ENCODE measurements at regions not wholly inside any gene's neighbourhood (a gene's known extent, or its start where the extent isn't known, plus 50 kb on each side); places are given as distances from the start of the nearest gene placed in this dataset.

DNA sequence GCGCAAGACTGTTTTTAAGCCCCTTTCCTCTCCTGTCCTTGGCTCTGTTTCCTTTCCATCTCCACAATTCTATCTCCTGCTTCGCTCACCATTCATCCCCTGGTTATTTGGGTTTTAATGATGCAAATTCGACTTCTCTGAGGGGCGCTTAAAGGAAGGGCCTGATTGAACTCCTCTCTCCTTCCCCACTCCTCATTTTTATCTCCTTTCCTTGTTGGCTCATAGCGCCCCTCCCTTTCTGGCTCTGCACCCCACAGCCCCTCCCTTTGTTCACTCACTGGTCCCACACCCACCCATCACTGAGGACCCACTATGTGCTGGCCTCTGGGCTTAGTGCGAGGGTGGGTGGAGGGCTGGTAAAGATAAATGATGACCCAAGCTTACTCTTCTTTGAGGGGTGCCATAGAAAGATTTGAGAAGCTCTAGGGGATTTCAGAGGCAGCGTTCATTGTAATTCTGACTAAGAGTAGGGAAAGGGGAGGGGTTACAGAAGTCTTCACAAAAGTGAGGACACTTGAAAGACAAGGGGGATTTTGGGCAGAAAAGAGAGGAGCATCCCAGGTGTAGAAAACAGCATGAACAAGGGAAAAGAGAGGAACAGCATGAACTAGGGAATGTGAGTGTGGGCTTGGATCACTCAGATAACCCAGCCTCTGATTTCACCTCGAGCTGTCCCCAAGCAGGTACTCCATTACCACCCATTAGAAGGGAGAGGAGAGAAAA is 507.8 kb downstream of the CD83 start:
- no peak for TF ChIP-seq ZNF596 (tag by site-specific recombination; IDR thresholded peaks at IDR 0.05)
- TF ChIP-seq ZNF639 (tag by site-specific recombination; IDR thresholded peaks at IDR 0.05), result no peak
- no peak for TF ChIP-seq ZNF645 (tag by site-specific recombination; IDR thresholded peaks at IDR 0.05)
- no peak for TF ChIP-seq ZNF433 (tag by site-specific recombination; IDR thresholded peaks at IDR 0.05; ENCODE audit: low read depth)
- no peak for TF ChIP-seq ZIC2 (tag by site-specific recombination; IDR thresholded peaks at IDR 0.05)
- no peak for TF ChIP-seq ZNF404 (tag by site-specific recombination; IDR thresholded peaks at IDR 0.05)
- no peak for TF ChIP-seq ZNF529 (tag by site-specific recombination; IDR thresholded peaks at IDR 0.05; ENCODE audit: insufficient replicate concordance)
- no peak for TF ChIP-seq ELK4 (IDR thresholded peaks at IDR 0.05; ENCODE audit: borderline replicate concordance, low read depth, low read length)
- TF ChIP-seq ZNF335 (tag by site-specific recombination; conservative IDR thresholded peaks at IDR 0.05), result no peak
- TF ChIP-seq PRDM2 (tag by site-specific recombination; IDR thresholded peaks at IDR 0.05; ENCODE audit: borderline replicate concordance), result no peak
- TF ChIP-seq ZNF510 (tag by site-specific recombination; IDR thresholded peaks at IDR 0.05; ENCODE audit: insufficient replicate concordance), result no peak
- TF ChIP-seq IKZF3 (tag by site-specific recombination; IDR thresholded peaks at IDR 0.05), result no peak
- no peak for TF ChIP-seq ZNF558 (tag by site-specific recombination; IDR thresholded peaks at IDR 0.05)
- TF ChIP-seq ZNF274 (IDR thresholded peaks at IDR 0.05; ENCODE audit: low read length), result no peak
- TF ChIP-seq ZNF274 (tag by site-specific recombination; IDR thresholded peaks at IDR 0.05; ENCODE audit: borderline replicate concordance), result no peak
- TF ChIP-seq ZNF530 (tag by site-specific recombination; IDR thresholded peaks at IDR 0.05; ENCODE audit: low read depth), result no peak
- TF ChIP-seq ZNF114 (tag by site-specific recombination; IDR thresholded peaks at IDR 0.05), result no peak
- TF ChIP-seq, protein P1, sequence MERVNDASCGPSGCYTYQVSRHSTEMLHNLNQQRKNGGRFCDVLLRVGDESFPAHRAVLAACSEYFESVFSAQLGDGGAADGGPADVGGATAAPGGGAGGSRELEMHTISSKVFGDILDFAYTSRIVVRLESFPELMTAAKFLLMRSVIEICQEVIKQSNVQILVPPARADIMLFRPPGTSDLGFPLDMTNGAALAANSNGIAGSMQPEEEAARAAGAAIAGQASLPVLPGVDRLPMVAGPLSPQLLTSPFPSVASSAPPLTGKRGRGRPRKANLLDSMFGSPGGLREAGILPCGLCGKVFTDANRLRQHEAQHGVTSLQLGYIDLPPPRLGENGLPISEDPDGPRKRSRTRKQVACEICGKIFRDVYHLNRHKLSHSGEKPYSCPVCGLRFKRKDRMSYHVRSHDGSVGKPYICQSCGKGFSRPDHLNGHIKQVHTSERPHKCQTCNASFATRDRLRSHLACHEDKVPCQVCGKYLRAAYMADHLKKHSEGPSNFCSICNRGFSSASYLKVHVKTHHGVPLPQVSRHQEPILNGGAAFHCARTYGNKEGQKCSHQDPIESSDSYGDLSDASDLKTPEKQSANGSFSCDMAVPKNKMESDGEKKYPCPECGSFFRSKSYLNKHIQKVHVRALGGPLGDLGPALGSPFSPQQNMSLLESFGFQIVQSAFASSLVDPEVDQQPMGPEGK (tag by site-specific recombination; IDR thresholded peaks at IDR 0.05), result no peak
- TF ChIP-seq ZNF24 (tag by site-specific recombination; IDR thresholded peaks at IDR 0.05), result no peak
- TF ChIP-seq TRIM28 (IDR thresholded peaks at IDR 0.05; ENCODE audit: borderline replicate concordance, low read length), result no peak
- H3K9me3 ChIP-seq (ENCODE audit: control insufficient read depth, insufficient read depth, low read depth, low read length), result no peaks in the 10 kb centered on the region
- no peaks in the 10 kb centered on the region for H3K4me1 ChIP-seq (ENCODE audit: control insufficient read depth, insufficient read depth, low read length)
- no peak overlapping the region for H3K27ac ChIP-seq (ENCODE audit: extremely low read depth, low read depth, low read length)
- CTCF ChIA-PET, result interaction anchor here (1.0 kb wide), 1 partner anchor 15 kb away, joined by 7 read pairs; no protein-coding TSS in a partner anchor
- no peak overlapping the region for H3K4me3 ChIP-seq (ENCODE audit: low read depth, low read length)
- POLR2A ChIA-PET, result no interaction called here
- H3K36me3 ChIP-seq (ENCODE audit: control insufficient read depth in 2 of 2, insufficient read depth in 1 of 2, low read length in 2 of 2), result no peaks in the 10 kb centered on the region
